ENCODE measurements at regions not wholly inside any gene's neighbourhood (a gene's known extent, or its start where the extent isn't known, plus 50 kb on each side); places are given as distances from the start of the nearest gene placed in this dataset.

DNA sequence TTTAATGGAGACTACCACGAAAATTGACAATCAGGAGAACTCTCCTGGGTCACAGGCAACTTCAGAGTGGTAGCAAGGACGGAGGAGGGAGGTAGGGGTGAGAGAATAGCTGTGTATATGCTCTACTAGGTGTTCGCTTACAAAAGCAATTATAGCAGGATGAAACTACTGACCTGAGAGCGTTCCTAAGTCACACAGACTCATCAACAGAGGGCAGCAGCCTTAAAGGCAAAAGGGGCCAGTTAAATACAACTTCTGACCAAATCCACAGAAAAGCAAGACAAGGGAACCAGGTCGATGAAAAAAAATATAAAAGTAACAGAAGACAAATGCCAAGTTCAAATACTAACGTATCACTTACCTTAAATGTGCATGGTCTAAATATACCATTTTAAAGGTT, 894.6 kb downstream of the PLOD2 start:
- TF ChIP-seq POLR2AphosphoS5 (IDR thresholded peaks at IDR 0.05; ENCODE audit: low read depth) = no peak
- no peak for TF ChIP-seq EZH2phosphoT487 (IDR thresholded peaks at IDR 0.05; ENCODE audit: unreplicated experiment)
- TF ChIP-seq, protein P1, sequence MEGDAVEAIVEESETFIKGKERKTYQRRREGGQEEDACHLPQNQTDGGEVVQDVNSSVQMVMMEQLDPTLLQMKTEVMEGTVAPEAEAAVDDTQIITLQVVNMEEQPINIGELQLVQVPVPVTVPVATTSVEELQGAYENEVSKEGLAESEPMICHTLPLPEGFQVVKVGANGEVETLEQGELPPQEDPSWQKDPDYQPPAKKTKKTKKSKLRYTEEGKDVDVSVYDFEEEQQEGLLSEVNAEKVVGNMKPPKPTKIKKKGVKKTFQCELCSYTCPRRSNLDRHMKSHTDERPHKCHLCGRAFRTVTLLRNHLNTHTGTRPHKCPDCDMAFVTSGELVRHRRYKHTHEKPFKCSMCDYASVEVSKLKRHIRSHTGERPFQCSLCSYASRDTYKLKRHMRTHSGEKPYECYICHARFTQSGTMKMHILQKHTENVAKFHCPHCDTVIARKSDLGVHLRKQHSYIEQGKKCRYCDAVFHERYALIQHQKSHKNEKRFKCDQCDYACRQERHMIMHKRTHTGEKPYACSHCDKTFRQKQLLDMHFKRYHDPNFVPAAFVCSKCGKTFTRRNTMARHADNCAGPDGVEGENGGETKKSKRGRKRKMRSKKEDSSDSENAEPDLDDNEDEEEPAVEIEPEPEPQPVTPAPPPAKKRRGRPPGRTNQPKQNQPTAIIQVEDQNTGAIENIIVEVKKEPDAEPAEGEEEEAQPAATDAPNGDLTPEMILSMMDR (conservative IDR thresholded peaks at IDR 0.05; ENCODE audit: low read depth in 2 of 2) = peak; percentile 47 to 77
- TF ChIP-seq, protein P2, sequence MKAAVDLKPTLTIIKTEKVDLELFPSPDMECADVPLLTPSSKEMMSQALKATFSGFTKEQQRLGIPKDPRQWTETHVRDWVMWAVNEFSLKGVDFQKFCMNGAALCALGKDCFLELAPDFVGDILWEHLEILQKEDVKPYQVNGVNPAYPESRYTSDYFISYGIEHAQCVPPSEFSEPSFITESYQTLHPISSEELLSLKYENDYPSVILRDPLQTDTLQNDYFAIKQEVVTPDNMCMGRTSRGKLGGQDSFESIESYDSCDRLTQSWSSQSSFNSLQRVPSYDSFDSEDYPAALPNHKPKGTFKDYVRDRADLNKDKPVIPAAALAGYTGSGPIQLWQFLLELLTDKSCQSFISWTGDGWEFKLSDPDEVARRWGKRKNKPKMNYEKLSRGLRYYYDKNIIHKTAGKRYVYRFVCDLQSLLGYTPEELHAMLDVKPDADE (IDR thresholded peaks at IDR 0.05) = no peak
- TF ChIP-seq, protein P3, sequence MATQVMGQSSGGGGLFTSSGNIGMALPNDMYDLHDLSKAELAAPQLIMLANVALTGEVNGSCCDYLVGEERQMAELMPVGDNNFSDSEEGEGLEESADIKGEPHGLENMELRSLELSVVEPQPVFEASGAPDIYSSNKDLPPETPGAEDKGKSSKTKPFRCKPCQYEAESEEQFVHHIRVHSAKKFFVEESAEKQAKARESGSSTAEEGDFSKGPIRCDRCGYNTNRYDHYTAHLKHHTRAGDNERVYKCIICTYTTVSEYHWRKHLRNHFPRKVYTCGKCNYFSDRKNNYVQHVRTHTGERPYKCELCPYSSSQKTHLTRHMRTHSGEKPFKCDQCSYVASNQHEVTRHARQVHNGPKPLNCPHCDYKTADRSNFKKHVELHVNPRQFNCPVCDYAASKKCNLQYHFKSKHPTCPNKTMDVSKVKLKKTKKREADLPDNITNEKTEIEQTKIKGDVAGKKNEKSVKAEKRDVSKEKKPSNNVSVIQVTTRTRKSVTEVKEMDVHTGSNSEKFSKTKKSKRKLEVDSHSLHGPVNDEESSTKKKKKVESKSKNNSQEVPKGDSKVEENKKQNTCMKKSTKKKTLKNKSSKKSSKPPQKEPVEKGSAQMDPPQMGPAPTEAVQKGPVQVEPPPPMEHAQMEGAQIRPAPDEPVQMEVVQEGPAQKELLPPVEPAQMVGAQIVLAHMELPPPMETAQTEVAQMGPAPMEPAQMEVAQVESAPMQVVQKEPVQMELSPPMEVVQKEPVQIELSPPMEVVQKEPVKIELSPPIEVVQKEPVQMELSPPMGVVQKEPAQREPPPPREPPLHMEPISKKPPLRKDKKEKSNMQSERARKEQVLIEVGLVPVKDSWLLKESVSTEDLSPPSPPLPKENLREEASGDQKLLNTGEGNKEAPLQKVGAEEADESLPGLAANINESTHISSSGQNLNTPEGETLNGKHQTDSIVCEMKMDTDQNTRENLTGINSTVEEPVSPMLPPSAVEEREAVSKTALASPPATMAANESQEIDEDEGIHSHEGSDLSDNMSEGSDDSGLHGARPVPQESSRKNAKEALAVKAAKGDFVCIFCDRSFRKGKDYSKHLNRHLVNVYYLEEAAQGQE (IDR thresholded peaks at IDR 0.05; ENCODE audit: unreplicated experiment) = no peak
- no peak for TF ChIP-seq EZH2 (IDR thresholded peaks at IDR 0.05; ENCODE audit: low read depth, unreplicated experiment)
- no peak for TF ChIP-seq STAT1 (IDR thresholded peaks at IDR 0.05; ENCODE audit: unreplicated experiment)
- no peak for TF ChIP-seq ZNF331 (CRISPR knock-in tag; IDR thresholded peaks at IDR 0.05; ENCODE audit: low read depth)
- no peak for TF ChIP-seq CREB1 (CRISPR knock-in tag; IDR thresholded peaks at IDR 0.05; ENCODE audit: low read depth)
- TF ChIP-seq ZNF114 (CRISPR knock-in tag; IDR thresholded peaks at IDR 0.05) = no peak
- TF ChIP-seq JUNB (IDR thresholded peaks at IDR 0.05; ENCODE audit: unreplicated experiment) = no peak
